ENCODE measurements at regions not wholly inside any gene's neighbourhood (a gene's known extent, or its start where the extent isn't known, plus 50 kb on each side); places are given as distances from the start of the nearest gene placed in this dataset.

- H3K27ac ChIP-seq (ENCODE audit: low read depth in 2 of 2, low read length in 2 of 2), result no peak overlapping the region
- intact Hi-C loops (cut with DNase I), result no loop called here
- H3K4me3 ChIP-seq (ENCODE audit: low read length in 3 of 3), result no peak overlapping the region
- H3K27me3 ChIP-seq (ENCODE audit: control insufficient read depth, insufficient read depth, low read length), result no peaks in the 10 kb centered on the region
- H3K4me1 ChIP-seq (ENCODE audit: control insufficient read depth in 2 of 3, insufficient read depth in 2 of 3, low read depth in 1 of 3, low read length in 3 of 3), result peaks cover 0 to 7% (median 0%) of the 10 kb centered on the region in 3 donors
- no peak for TF ChIP-seq CTCF (IDR thresholded peaks at IDR 0.05; ENCODE audit: borderline replicate concordance, extremely low read depth, insufficient read depth)
- H3K9ac ChIP-seq (ENCODE audit: low read length in 3 of 3), result no peak overlapping the region
- H3K9me3 ChIP-seq (ENCODE audit: control insufficient read depth in 2 of 3, insufficient read depth in 1 of 3, low read length in 3 of 3), result no peaks in the 10 kb centered on the region
- FAIRE-seq, result no peak
- no peaks in the 10 kb centered on the region for H3K36me3 ChIP-seq (ENCODE audit: control insufficient read depth in 2 of 3, insufficient read depth in 3 of 3, low read length in 3 of 3)
- DNase-seq, result no peak
Observed at GRCh38 chr10:117686606-117687005, 144.1 kb downstream of the EMX2 start.

- peaks cover 0 to 7% (median 0%) of the 10 kb centered on the region in 3 donors for H3K4me1 ChIP-seq (ENCODE audit: control insufficient read depth in 2 of 3, insufficient read depth in 2 of 3, low read depth in 1 of 3, low read length in 3 of 3)
- DNase-seq, result no peak
- H3K36me3 ChIP-seq (ENCODE audit: control insufficient read depth in 2 of 3, insufficient read depth in 3 of 3, low read length in 3 of 3), result no peaks in the 10 kb centered on the region
- H3K9me3 ChIP-seq (ENCODE audit: control insufficient read depth in 2 of 3, insufficient read depth in 1 of 3, low read length in 3 of 3), result no peaks in the 10 kb centered on the region
- H3K27ac ChIP-seq (ENCODE audit: low read depth in 2 of 2, low read length in 2 of 2), result no peak overlapping the region
- TF ChIP-seq CTCF (IDR thresholded peaks at IDR 0.05; ENCODE audit: borderline replicate concordance, extremely low read depth, insufficient read depth), result no peak
- FAIRE-seq, result no peak
- no peak overlapping the region for H3K4me3 ChIP-seq (ENCODE audit: low read length in 3 of 3)
- no peaks in the 10 kb centered on the region for H3K27me3 ChIP-seq (ENCODE audit: control insufficient read depth, insufficient read depth, low read length)
- H3K9ac ChIP-seq (ENCODE audit: low read length in 3 of 3), result no peak overlapping the region
- intact Hi-C loops (cut with DNase I), result no loop called here
Observed at GRCh38 chr10:117688358-117688757, 145.8 kb downstream of the EMX2 start.

GRCh38 chr10:117689566-117689965 lies 147.0 kb downstream of the EMX2 start:
- intact Hi-C loops (cut with DNase I), result no loop called here
- H3K9me3 ChIP-seq (ENCODE audit: control insufficient read depth in 2 of 3, insufficient read depth in 1 of 3, low read length in 3 of 3), result no peaks in the 10 kb centered on the region
- peaks cover 0 to 5% (median 0%) of the 10 kb centered on the region in 3 donors for H3K4me1 ChIP-seq (ENCODE audit: control insufficient read depth in 2 of 3, insufficient read depth in 2 of 3, low read depth in 1 of 3, low read length in 3 of 3)
- FAIRE-seq (no peak), DNase-seq (no peak)
- TF ChIP-seq CTCF (IDR thresholded peaks at IDR 0.05; ENCODE audit: borderline replicate concordance, extremely low read depth, insufficient read depth), result no peak
- no peaks in the 10 kb centered on the region for H3K36me3 ChIP-seq (ENCODE audit: control insufficient read depth in 2 of 3, insufficient read depth in 3 of 3, low read length in 3 of 3)
- H3K27me3 ChIP-seq (ENCODE audit: control insufficient read depth, insufficient read depth, low read length), result no peaks in the 10 kb centered on the region
- no peak overlapping the region for H3K27ac ChIP-seq (ENCODE audit: low read depth in 2 of 2, low read length in 2 of 2)
- no peak overlapping the region for H3K4me3 ChIP-seq (ENCODE audit: low read length in 3 of 3)
- H3K9ac ChIP-seq (ENCODE audit: low read length in 3 of 3), result no peak overlapping the region

- H3K36me3 ChIP-seq (ENCODE audit: control insufficient read depth in 2 of 3, insufficient read depth in 3 of 3, low read length in 3 of 3), result no peaks in the 10 kb centered on the region
- no peaks in the 10 kb centered on the region for H3K27me3 ChIP-seq (ENCODE audit: control insufficient read depth, insufficient read depth, low read length)
- no peaks in the 10 kb centered on the region for H3K9me3 ChIP-seq (ENCODE audit: control insufficient read depth in 2 of 3, insufficient read depth in 1 of 3, low read length in 3 of 3)
- DNase-seq (no peak), FAIRE-seq (no peak)
- no peak for TF ChIP-seq CTCF (IDR thresholded peaks at IDR 0.05; ENCODE audit: borderline replicate concordance, extremely low read depth, insufficient read depth)
- H3K27ac ChIP-seq (ENCODE audit: low read depth in 2 of 2, low read length in 2 of 2), result no peak overlapping the region
- intact Hi-C loops (cut with DNase I), result no loop called here
- no peak overlapping the region for H3K4me3 ChIP-seq (ENCODE audit: low read length in 3 of 3)
- no peaks in the 10 kb centered on the region for H3K4me1 ChIP-seq (ENCODE audit: control insufficient read depth in 2 of 3, insufficient read depth in 2 of 3, low read depth in 1 of 3, low read length in 3 of 3)
- no peak overlapping the region for H3K9ac ChIP-seq (ENCODE audit: low read length in 3 of 3)
Observed at GRCh38 chr10:117690359-117690758, 147.8 kb downstream of the EMX2 start.
